GM06990 (cell line): ENCODE measurements at regions not wholly inside any gene's neighbourhood (a gene's known extent, or its start where the extent isn't known, plus 50 kb on each side); places are given as distances from the start of the nearest gene placed in this dataset.

Source experiments
- DNase-seq: peaks from one replicate; pipeline ENCODE4 v3.0.0-alpha.2; 2011; ENCODE audit not compliant: insufficient read length; ENCODE audit errors: extremely low read depth
- H3K27me3 ChIP-seq: replicated peaks from 2 replicates; pipeline ENCODE4 v1.6.0; 2011; ENCODE audit warnings: low read length; ENCODE audit not compliant: control insufficient read depth, insufficient read depth
- H3K36me3 ChIP-seq: 2 replicates; pipeline ENCODE4 v1.5.1; 2011; ENCODE audit warnings: low read length; ENCODE audit not compliant: control insufficient read depth, insufficient read depth
- H3K4me3 ChIP-seq: replicated peaks from 2 replicates; pipeline ENCODE4 v1.5.1; 2011; ENCODE audit warnings: low read depth, mild to moderate bottlenecking, control low read depth, low read length
- TF ChIP-seq, protein P1 (sequence below): IDR thresholded peaks from 2 replicates; pipeline ENCODE4 v1.5.1; 2011; ENCODE audit warnings: low read length, control low read depth, mild to moderate bottlenecking, inconsistent platforms; ENCODE audit not compliant: insufficient read depth, poor library complexity, severe bottlenecking

DNA sequence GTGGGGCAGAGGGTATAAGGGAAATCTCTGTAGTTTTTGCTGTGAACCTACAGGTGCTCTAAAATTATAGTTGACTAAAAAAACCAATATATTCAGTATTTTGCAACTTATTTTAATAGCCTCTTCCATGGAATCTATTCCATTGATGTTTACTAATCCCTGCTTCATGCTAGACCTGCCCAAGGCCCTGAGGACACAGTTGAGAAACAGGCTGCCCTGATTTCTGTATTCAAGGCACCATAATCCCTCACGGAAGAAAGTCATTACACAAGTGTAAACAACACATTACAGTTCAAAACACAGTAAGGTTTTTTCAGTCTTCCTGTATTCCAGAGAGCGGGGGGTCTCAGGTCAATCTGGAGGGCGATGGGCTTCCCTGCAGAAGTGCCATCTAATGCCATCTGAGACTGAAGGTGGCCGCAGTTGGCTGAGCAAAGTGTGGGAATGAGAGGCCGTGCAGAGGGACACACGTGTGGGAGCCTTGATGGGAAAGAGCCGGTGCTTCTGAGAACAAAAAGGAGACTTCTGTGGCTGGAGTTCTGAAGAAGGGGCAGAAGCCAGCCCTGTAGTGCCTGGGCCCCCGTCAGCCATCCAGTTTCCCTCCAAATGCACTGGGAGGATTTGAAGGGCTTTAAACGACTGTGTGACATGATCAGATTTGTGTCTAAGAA lies 146.9 kb downstream of the PTPN20 start:
- no peak overlapping the region for H3K4me3 ChIP-seq
- no peaks in the 10 kb centered on the region for H3K36me3 ChIP-seq
- H3K27me3 ChIP-seq, result peaks cover 4% of the 10 kb centered on the region
- no peak for DNase-seq
- TF ChIP-seq, protein P1, sequence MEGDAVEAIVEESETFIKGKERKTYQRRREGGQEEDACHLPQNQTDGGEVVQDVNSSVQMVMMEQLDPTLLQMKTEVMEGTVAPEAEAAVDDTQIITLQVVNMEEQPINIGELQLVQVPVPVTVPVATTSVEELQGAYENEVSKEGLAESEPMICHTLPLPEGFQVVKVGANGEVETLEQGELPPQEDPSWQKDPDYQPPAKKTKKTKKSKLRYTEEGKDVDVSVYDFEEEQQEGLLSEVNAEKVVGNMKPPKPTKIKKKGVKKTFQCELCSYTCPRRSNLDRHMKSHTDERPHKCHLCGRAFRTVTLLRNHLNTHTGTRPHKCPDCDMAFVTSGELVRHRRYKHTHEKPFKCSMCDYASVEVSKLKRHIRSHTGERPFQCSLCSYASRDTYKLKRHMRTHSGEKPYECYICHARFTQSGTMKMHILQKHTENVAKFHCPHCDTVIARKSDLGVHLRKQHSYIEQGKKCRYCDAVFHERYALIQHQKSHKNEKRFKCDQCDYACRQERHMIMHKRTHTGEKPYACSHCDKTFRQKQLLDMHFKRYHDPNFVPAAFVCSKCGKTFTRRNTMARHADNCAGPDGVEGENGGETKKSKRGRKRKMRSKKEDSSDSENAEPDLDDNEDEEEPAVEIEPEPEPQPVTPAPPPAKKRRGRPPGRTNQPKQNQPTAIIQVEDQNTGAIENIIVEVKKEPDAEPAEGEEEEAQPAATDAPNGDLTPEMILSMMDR, result no peak

DNA sequence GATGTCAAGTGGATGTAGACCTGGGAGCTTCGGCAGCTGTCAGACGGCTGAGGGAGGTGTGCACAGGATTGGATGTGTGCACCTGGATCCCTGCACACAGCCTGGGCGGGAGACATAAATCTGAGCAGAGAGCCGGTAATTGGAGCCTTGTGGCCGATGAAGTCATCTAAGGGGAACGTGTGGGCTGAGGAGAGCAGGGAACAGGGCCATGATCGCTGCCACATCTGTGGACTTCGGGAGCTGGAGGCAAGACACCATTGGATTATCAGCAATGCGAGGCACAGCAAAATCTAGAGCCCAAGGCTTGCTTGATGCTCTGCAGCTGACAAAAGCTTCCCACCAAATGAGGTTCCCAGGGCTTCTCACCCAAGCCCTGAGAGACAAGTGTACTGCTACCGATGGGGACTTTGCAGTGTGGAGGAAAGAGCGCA lies 147.7 kb downstream of the PTPN20 start:
- Histone ChIP-seq H3K36me3 (no peaks in the 10 kb centered on the region), H3K27me3 (peaks cover 4% of the 10 kb centered on the region), H3K4me3 (no peak overlapping the region)
- TF ChIP-seq, protein P1, result no peak
- no peak for DNase-seq

DNA sequence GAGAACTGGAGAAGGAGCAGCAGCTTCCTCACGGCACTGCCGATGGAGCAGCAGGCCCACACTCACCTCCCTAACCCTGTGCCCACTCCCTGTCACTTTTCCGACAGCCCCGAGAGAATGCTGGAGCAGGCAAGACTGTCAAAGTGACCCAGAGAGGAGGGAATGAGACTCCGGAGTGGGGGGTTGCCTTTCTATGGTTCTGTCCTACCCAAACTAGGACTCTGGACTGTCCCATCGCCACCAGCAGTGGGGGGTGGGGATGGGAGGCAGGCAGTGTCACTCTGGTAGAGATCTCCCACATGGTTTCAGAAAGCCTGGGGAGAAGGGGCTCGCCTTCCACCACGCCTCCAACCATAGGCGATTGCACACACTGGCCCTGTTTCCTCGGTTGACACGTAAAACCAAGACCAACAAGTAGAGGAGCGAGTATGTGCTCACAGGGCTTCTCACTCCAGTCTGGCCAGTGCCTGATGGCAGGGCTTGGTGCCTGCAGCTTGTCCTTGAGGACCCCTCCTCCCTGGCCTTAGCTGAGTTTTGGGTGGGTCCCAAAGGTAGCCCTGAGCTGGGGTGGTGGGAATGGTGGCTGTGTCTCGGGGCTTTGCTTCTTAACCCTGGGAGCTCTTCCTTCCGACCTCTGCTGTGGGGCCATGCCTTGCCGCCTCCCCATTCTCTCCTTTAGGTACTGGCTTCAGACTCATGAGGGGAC lies 148.5 kb downstream of the PTPN20 start:
- peaks cover 4% of the 10 kb centered on the region for H3K27me3 ChIP-seq
- DNase-seq, result no peak
- TF ChIP-seq, protein P1, result no peak
- no peak overlapping the region for H3K4me3 ChIP-seq
- H3K36me3 ChIP-seq, result no peaks in the 10 kb centered on the region

DNA sequence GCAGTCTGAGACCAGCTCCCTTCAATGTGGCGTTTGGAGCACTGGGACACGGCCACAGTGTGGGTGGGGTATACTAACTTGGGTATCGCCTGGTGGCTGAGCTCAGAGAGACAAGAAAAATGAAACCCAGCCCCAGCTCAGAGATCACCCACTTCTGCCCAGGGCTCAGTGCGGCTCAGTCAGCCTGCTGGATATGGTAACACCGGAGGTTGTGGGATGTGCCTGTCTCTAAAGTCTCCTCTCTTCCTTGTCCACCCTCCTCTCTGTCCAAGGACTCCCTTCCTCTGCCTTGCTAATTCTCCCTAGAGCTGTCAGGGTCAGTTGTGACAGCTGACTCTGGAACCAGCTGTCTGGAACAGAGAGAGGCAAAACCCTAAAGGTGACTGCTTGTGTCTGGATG lies 149.1 kb downstream of the PTPN20 start:
- Histone ChIP-seq H3K36me3 (no peaks in the 10 kb centered on the region), H3K4me3 (no peak overlapping the region), H3K27me3 (peaks cover 4% of the 10 kb centered on the region)
- DNase-seq, result no peak
- TF ChIP-seq, protein P1, result no peak

DNA sequence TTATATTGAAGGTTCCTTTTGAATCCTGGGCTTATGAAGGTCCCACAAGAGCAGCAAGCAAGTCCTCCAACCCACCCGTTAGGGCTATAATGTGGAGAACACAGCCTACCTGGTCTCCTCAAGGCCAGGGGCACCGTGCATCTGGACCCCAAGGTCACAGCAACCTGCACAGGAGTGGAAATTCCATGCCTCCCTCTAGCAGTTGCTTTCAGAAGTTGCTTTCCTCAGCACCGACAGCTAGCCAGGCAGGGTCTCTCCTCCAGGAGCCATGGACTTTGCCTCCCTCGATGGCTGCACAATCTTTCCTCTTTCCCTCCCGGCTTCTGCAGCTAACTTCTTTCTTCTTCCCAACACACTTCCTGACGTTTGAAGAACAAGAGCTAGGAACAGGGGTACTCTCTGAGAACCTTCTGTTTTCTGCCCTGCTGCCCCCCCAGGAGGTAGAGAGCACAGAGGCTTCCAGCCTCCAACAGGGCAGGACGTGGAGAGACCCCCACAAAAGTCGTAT lies 149.8 kb downstream of the PTPN20 start:
- peaks cover 4% of the 10 kb centered on the region for H3K27me3 ChIP-seq
- H3K4me3 ChIP-seq, result no peak overlapping the region
- no peaks in the 10 kb centered on the region for H3K36me3 ChIP-seq
- TF ChIP-seq, protein P1, result no peak
- DNase-seq, result no peak
